Prostate gland (tissue), 2 donors: ENCODE measurements at regions not wholly inside any gene's neighbourhood (a gene's known extent, or its start where the extent isn't known, plus 50 kb on each side); places are given as distances from the start of the nearest gene placed in this dataset.

ENCODE experiments used
- POLR2A ChIP-seq: fragments of 450-650 bp; IDR thresholded peaks from one replicate; pipeline ENCODE4 v1.6.1; 2016; ENCODE audit warnings: antibody characterized with exemption, mild to moderate bottlenecking
- POLR2AphosphoS5 ChIP-seq: sonication (generic); formaldehyde crosslinking; IDR thresholded peaks from one replicate; pipeline ENCODE4 v1.6.1; 2017; ENCODE audit warnings: antibody characterized with exemption
- TF ChIP-seq, protein P1 (sequence below), 4 experiments: fragments of 200-600 bp in 2 of 4; fragments of 450-650 bp in 2 of 4; sonication (generic) in 2 of 4; IDR thresholded peaks; 1 replicate in 3 of 4; 2 replicates in 1 of 4; pipeline ENCODE4 v1.5.1; 2016 to 2019; ENCODE audit warnings: antibody characterized with exemption in 4 of 4, mild to moderate bottlenecking in 2 of 4, moderate library complexity in 2 of 4

DNA sequence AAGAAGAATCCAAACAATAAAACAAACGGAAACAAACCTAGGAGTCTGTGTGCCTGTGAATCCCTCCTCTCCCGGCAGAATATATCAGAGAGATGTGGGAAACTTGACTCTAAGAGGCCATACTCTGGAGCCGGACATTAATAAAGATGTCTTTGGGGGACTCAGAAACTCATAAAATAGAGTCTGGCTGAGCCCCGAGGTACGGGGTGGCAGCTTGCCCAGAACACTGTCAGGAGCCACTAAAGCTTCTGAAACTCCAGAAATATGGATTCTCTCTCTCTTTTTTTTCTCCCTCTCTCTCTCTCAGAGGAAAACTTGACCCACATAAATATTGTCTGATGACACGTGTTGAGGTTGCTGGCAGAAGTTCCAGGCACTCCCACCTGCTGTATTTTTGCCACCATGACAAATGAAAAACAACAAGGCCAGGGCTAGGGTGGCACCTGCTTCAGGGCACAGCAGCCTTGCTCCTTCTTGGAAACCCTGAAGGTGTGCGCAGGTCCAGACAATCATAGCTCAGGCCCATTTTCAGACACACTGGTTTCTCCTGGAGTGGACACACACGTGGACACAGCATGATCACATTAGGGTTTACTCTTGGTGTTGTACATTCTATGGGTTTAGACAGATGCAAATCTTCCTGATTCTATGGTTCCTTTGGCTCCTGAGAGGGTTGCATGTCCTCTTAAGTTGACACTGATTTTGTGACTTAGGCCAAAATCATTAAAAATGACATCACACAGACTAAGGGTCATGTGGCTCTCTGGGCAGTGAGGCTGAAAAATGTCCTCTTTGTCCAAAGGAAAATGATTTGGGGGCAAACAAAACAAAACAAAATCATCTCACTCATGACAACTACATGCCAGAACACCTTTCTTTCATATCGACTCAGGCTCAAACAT, 282.6 kb upstream of the IRX3 start:
- TF ChIP-seq, protein P1, sequence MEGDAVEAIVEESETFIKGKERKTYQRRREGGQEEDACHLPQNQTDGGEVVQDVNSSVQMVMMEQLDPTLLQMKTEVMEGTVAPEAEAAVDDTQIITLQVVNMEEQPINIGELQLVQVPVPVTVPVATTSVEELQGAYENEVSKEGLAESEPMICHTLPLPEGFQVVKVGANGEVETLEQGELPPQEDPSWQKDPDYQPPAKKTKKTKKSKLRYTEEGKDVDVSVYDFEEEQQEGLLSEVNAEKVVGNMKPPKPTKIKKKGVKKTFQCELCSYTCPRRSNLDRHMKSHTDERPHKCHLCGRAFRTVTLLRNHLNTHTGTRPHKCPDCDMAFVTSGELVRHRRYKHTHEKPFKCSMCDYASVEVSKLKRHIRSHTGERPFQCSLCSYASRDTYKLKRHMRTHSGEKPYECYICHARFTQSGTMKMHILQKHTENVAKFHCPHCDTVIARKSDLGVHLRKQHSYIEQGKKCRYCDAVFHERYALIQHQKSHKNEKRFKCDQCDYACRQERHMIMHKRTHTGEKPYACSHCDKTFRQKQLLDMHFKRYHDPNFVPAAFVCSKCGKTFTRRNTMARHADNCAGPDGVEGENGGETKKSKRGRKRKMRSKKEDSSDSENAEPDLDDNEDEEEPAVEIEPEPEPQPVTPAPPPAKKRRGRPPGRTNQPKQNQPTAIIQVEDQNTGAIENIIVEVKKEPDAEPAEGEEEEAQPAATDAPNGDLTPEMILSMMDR (IDR thresholded peaks at IDR 0.05): no peak
- TF ChIP-seq POLR2A (no peak), POLR2AphosphoS5 (no peak)
